SHP77 (cell line): ENCODE measurements at regions not wholly inside any gene's neighbourhood (a gene's known extent, or its start where the extent isn't known, plus 50 kb on each side); places are given as distances from the start of the nearest gene placed in this dataset.

Source experiments
- DNase-seq, 2 experiments: peaks; one replicate each; lab custom pipeline; 2025; lab: John Stamatoyannopoulos, UW

DNA sequence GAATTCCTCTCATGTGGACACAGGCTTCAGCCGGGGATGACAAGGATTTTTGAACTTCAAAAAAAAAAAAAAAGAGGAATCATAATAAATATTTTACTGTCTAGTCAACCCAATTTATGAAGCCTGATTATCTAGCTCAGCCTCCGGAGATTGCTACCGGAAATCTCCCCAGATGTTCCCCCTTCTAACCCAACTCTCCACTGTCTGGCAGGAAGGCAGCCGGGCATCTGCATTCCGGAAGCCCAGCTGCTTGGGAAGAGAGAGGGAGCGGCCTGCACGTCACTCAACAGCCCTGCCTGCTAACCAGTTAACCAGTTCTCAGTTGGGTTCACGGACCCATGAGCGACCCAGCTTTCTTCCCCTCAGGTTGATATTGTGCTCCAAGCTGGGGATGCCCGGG is 87.2 kb upstream of the POU3F3 start:
- DNase-seq, result no peak

DNA sequence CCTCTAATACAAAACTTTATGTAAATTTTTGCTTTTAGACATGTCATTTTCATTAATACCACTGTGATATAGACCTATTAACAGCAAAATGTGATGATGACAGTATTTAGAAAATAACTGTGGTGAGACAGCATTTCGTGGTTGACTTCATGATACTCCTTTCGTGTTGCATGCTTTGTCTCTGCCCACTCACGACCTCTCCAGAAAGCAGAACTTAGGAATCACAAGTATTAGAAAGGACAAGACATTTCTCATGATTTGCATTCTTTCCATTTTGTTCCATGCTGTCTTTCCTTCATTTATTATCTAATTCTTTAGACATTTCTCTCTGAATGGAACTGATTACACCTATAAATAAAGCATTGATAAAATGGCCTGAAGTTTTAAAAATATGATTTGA is 85.2 kb upstream of the POU3F3 start:
- no peak for DNase-seq

DNA sequence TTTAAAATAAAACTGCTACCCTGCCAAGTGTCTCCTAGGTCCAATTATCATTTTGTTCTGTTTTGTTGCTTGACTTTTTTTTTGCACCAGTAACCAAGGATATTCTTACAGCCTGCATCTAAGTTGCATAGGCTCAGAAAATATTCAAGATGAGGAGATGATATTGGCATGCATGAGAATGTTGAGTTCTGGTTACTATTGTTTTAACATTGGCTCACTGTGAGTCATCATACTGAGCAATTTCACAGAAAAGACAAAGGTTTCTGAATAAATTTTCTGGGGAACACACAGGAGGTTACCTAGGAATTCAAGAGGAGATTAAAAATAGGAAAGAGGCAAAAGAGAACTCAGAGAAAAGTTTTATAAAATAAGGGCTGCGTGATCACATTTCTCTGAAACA is 84.8 kb upstream of the POU3F3 start:
- DNase-seq, result no peak

DNA sequence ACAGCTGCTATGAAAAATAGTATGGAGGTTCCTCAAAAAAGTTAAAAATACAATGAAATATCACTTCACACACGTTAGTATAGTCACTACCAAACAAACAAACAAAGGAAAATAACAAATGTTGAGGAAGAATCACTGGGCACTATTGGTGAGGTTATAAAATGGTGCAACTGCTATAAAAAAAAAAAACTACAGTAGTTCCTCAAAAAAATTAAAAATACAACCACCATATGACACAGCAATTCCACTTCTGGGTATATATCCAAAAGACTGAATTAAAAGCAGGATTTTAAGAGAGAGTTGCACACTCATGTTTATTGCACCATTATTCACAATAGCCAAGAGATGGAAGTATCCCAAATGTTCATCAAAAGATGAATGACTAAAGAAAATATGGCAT is 80.9 kb upstream of the POU3F3 start:
- no peak for DNase-seq

DNA sequence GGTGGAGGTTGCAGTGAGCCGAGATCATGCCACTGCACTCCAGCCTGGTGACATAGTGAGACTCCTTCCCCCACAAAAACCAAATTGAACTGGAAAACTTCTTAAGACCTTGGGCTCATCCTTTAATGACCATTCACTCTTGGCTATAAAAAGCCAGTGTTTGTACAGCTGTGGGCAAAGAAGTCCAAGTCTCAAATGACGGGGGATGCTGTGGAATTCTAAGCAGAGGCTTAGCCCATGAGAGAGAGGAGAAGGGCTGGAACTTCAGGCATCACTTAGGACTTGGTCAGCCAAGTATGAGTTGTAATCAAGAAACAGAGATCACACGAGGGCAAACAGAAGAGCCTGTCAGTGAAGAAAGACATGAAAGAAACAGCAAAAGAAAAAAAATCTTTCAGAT is 79.3 kb upstream of the POU3F3 start:
- no peak for DNase-seq

DNA sequence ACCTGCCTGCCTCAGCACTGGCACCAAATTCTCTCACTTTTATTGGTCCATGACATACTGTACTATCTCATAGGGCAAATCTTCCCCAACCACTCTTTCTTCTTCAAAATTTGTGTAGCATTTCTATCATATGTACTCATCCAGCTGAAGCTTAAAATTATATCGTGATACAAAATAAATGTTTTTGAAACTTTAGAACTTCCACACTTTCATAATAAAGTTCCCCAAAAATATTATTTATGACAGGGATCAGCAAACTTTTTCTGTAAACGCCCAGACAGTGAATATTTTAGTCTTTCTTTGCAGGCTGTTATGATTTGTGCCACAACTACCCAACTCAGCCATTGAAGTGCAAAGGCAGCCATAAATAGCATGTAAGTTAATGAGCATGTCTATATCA is 76.2 kb upstream of the POU3F3 start:
- DNase-seq, result no peak

DNA sequence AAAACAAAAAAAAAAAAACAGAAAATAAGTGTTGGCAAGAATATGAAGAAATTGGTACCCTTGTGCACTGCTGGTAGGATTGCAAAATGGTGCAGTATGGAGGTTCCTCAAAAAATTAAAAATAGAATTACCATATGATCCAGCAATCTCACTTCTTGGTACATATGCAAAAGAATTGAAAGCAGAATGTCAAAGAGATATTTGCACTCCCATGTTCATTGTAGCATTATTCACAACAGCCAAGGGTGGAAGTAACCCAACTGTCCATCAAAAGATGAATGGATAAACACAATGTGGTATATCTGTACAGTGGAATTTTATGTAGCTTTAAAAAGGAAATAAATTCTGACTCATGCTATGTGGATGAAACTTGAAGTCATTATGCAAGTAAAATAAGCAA is 72.8 kb upstream of the POU3F3 start:
- DNase-seq, result no peak

DNA sequence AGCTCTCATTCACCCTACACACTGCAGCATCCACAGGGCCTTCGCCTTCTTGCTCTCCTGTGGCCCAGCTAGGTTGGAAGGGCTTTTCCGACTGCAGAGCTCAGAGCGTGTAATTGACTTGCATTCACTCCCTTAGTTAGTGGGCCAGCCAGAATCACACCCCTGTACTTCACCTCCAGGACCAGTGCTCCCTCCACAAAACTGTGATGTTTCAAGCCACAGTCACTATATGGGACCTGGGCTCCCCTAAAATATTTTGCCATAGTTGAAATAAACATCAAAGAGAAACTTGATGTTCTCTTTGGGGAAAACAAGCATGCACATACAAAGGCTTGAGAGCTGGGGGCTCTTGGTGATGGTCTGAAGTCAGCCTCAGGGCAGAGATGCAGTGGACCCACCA is 69.7 kb upstream of the POU3F3 start:
- DNase-seq, result no peak

DNA sequence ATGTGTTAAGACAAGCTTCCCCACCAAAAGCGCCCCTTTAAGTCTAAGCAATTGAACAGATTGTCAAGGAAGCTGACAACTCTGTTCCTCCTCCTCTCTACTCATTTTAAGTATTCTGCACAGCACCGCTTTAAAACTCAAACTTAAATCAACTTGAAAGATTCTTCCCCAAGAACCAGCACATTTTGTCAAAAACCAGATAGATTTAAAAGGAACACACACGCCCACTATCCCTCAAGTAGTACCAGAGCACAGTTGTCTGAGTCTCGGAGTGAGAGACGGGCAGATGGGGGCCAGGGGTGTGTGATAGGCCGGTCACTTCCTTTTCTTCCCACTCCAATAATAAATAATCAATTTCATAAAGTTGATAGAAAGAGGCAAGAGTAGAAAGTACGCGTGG is 67.7 kb upstream of the POU3F3 start:
- DNase-seq, result no peak

DNA sequence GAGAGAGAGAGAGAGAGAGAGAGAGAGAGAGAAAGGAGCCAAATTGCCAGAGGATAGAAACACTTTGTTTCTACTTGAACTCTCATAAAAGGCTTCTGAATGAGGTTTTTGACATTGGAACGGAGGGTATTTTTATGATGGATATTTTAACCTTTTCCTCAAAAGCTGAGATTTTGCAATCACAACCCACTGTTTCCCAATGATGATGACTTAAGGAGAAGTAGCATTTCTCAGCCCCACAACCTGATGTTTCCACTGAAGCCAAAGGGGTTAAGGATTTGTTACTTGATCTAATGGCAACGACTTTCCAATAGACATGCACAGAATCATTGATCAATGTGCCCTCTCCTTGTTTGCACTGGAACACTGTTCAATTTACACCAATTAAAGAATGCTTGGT is 67.1 kb upstream of the POU3F3 start:
- no peak for DNase-seq

DNA sequence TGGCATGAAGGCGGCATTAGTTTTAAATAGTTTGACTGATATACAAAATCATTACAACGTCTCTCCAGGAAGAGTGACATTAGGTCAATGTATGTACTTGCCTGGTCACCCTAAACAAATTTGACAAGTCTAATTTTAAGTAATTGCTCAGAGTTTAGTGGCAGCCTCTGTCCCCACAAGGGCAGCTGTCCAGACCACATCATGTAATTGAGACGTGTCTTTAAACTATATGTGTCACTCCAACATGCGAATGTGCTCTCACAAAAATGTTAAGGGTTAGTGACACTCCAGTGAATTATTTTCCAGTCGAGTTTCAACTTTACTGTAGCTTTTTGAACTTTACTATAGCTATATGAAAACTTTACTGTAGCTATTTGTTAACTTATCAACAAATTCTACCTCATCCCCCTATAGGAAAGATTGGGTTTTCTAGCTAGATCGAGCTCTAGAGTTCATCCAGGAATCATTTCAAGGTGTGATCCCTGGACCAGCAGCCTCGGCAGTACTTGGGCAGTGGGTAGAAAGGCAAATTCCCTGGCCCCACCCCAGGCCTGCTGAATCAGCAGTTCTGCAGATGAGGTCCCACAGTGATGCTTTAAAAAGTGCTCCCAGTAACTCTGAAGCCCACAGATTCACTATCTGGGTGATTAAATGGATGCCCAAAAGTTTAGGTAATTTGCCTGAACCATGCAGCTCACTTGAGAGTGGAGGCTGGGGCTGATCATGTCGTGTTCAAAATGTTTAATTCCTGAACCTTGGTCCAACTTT is 66.4 kb upstream of the POU3F3 start:
- DNase-seq, result no peak

DNA sequence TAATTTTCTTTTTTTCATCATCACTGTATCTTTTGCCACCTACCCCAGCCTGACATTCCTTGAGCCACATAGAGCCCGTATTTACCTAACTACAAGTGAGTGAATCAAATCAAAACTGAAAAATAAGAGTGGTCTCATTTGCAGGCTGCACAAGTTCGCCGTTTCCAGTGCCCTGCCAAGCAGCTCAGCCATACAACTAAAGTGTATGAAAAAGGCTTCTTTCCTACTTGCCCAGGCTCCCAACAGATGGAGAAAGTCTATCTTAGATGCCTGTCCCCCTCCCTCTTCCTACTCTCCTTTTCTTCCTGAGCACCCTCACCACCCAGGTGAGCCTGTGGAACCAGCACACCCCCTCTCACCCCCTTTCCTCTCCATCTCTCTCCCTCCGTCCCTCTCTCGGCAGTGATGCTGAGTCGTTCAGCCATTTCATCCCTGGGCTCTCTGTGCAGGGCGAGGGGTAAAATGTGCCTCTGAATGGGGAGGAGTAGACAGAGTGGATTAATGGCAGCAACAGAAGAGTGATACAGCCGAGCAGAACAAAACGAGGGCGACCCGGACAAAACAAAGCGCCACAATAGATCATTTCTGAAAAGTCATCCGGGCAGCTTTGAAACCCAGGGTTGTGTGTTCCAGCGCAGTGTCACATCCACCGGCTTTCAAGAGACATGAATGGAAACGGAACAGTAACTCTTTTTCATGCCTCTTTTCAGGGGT is 65.0 kb upstream of the POU3F3 start:
- no peak for DNase-seq

DNA sequence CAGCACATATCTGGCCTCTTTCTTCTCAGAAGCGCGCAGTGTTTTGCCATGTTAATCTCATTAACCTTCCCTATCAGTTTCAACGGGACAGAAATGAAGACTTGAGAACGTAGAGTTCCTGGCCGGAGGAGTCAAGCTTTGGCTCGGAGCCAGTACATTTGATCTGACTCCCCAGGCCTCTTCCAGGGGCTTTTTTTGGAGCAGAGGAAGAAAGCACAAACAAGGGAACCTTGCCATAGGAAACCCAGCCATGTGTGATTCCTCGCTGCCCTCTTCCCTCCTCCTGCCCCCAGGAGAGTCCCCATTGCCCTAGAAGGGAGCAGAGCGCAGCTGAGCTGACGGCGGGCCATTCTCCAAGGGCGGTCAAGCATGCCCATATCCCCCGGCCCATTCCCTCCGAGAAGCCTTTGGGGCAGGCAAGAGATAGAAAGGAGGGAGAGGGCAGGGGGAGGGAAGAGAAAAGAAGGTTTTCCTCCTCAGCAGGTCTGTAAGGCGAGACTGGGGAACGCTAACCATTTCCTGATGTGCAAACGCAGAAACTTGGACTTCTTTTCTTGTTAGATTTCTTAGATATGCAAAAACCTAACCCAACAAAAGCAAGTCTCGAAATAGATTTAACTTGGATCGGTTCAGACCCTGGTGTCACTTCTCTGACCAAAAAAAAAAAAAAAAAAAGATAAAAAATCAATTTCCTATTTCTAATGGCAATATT is 63.7 kb upstream of the POU3F3 start:
- no peak for DNase-seq

DNA sequence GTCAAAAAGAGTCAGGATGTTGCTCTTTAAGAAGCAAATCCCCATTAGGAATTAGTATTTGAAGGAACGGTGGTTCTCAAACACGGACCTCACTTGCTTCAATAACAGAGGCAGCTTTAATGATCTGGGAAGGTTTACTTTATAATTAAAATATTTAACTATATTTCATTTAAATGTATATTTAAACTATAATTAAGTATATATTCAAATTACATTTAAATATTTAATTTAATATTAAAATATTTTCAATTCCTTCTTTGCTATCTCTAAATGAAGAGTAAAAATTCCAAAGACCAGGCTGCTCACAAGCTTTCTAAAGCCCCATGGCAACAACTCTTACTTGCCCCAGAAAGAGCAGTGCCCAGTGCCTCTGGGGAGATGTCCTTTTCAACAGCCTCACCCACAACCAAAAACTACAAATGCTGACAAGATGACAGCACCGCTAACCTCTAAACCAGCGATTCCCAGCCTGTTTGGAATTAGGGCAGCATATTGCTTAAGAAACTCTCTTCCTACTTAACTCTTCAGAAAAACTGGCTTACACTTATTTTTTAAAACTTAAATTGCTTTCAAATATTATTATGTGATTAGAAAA is 62.9 kb upstream of the POU3F3 start:
- DNase-seq, result no peak

DNA sequence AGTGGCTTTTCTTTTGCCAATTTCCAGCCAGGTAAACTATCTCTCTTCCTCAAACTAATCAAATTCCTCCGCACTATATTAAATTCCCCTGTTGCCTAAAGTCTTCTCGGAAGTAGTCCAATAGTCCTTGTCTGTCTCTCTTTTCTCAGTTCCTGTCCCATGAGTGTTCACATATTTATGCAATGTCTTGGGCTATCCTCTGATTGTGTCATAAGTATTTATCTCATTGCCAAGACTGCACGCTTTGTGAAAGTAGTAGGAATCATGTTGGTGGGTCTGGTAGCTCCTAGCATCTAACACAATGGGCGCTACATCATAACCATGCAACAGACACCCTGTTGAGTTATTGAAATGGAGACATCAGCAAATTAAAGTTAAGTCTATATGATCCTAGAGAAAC is 59.9 kb upstream of the POU3F3 start:
- DNase-seq, result no peak

DNA sequence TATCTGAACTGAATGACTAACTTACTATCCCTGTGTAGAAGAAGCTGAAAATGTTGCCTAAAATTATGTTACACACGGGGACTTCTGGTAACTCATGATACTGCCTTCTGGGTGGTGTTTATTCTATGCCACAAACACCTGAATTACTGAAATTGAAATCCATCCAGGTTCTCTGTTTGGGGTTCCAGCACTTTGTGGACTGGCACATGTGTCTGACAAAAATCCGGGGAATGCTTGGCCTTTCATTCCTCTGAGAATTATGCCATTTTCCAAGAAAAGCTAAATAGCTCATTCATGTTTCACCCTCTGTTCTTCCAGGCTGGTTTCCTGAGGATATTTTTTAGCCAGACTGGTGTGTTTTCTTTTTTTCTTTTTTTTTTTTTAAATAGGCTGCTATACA is 59.5 kb upstream of the POU3F3 start:
- no peak for DNase-seq
